Right atrium auricular region (tissue), 2 donors: ENCODE measurements at regions not wholly inside any gene's neighbourhood (a gene's known extent, or its start where the extent isn't known, plus 50 kb on each side); places are given as distances from the start of the nearest gene placed in this dataset.

ENCODE experiments used
- DNase-seq: peaks from one replicate; pipeline ENCODE4 v3.0.0-alpha.2; 2019; ENCODE audit warnings: low spot score
- H3K27ac ChIP-seq, 2 donors: fragments of 200-600 bp; sonication (generic); 1 replicate in 1 of 2; 2 replicates in 1 of 2; pipeline ENCODE4 v1.5.1; 2016 to 2019
- H3K27me3 ChIP-seq, 2 donors: fragments of 200-600 bp; sonication (generic); one replicate each; pipeline versions ENCODE4 v1.5.1 to v1.6.0; 2017 to 2019
- H3K36me3 ChIP-seq: fragments of 200-600 bp; sonication (generic); one replicate; pipeline ENCODE4 v1.5.1; 2016
- H3K4me1 ChIP-seq, 2 donors: fragments of 200-600 bp; sonication (generic); one replicate each; pipeline versions ENCODE4 v1.5.1 to v1.6.0; 2017 to 2019
- H3K4me3 ChIP-seq, 2 donors: fragments of 200-600 bp; sonication (generic); 1 replicate in 1 of 2; 2 replicates in 1 of 2; pipeline ENCODE4 v1.5.1; 2017 to 2019; ENCODE audit warnings: mild to moderate bottlenecking in 1 of 2, moderate library complexity in 1 of 2
- H3K9me3 ChIP-seq, 2 donors: fragments of 200-600 bp; sonication (generic); one replicate each; pipeline ENCODE4 v1.5.1; 2019
- CTCF ChIP-seq, 2 donors: fragments of 200-600 bp; sonication (generic); IDR thresholded peaks; one replicate each; pipeline ENCODE4 v1.5.1; 2019; ENCODE audit warnings: antibody characterized with exemption in 2 of 2

GRCh38 chr2:217277646-217278398 is 418.0 kb upstream of the TNP1 start:
- no peak overlapping the region for H3K27ac ChIP-seq
- DNase-seq = no peak
- TF ChIP-seq CTCF (IDR thresholded peaks at IDR 0.05) = no peak

GRCh38 chr2:217276433-217276832 is 416.6 kb upstream of the TNP1 start:
- Histone ChIP-seq H3K4me3 (no peak overlapping the region), H3K27me3 (no peaks in the 10 kb centered on the region), H3K9me3 (no peaks in the 10 kb centered on the region), H3K4me1 (peaks cover 0 to 39% of the 10 kb centered on the region in 2 donors), H3K36me3 (no peaks in the 10 kb centered on the region), H3K27ac (no peak overlapping the region)
- no peak for TF ChIP-seq CTCF (IDR thresholded peaks at IDR 0.05)
- DNase-seq = no peak

More at GRCh38 chr2:217277646-217278398, 418.0 kb upstream of the TNP1 start:
- Histone ChIP-seq H3K27me3 (no peaks in the 10 kb centered on the region), H3K9me3 (no peaks in the 10 kb centered on the region), H3K4me1 (peaks cover 0 to 32% of the 10 kb centered on the region in 2 donors), H3K4me3 (no peak overlapping the region), H3K36me3 (no peaks in the 10 kb centered on the region)

GRCh38 chr2:217275091-217275490 is 415.2 kb upstream of the TNP1 start:
- no peak for DNase-seq
- no peak for TF ChIP-seq CTCF (IDR thresholded peaks at IDR 0.05)
- Histone ChIP-seq H3K27ac (no peak overlapping the region), H3K36me3 (no peaks in the 10 kb centered on the region), H3K4me3 (no peak overlapping the region), H3K27me3 (no peaks in the 10 kb centered on the region), H3K4me1 (peaks cover 0 to 34% of the 10 kb centered on the region in 2 donors), H3K9me3 (no peaks in the 10 kb centered on the region)

GRCh38 chr2:217274578-217274977 is 414.7 kb upstream of the TNP1 start:
- DNase-seq = no peak
- Histone ChIP-seq H3K9me3 (no peaks in the 10 kb centered on the region), H3K4me1 (peaks cover 0 to 29% of the 10 kb centered on the region in 2 donors), H3K36me3 (no peaks in the 10 kb centered on the region), H3K27me3 (no peaks in the 10 kb centered on the region), H3K27ac (no peak overlapping the region), H3K4me3 (no peak overlapping the region)
- no peak for TF ChIP-seq CTCF (IDR thresholded peaks at IDR 0.05)

- TF ChIP-seq CTCF (IDR thresholded peaks at IDR 0.05) = no peak
- H3K9me3 ChIP-seq = no peaks in the 10 kb centered on the region
- no peaks in the 10 kb centered on the region for H3K36me3 ChIP-seq
- no peak for DNase-seq
- H3K4me3 ChIP-seq = no peak overlapping the region
- H3K27me3 ChIP-seq = no peaks in the 10 kb centered on the region
- peaks cover 0 to 23% of the 10 kb centered on the region in 2 donors for H3K4me1 ChIP-seq
- H3K27ac ChIP-seq = no peak overlapping the region
Observed at GRCh38 chr2:217273851-217274250, 414.0 kb upstream of the TNP1 start.

- Histone ChIP-seq H3K36me3 (no peaks in the 10 kb centered on the region), H3K4me3 (no peak overlapping the region), H3K27ac (no peak overlapping the region), H3K27me3 (no peaks in the 10 kb centered on the region), H3K4me1 (peaks cover 0 to 16% of the 10 kb centered on the region in 2 donors), H3K9me3 (peaks cover 0 to 2% of the 10 kb centered on the region in 2 donors)
- no peak for DNase-seq
- TF ChIP-seq CTCF (IDR thresholded peaks at IDR 0.05) = no peak
Observed at GRCh38 chr2:217273162-217273561, 413.3 kb upstream of the TNP1 start.
